ENCODE measurements at regions not wholly inside any gene's neighbourhood (a gene's known extent, or its start where the extent isn't known, plus 50 kb on each side); places are given as distances from the start of the nearest gene placed in this dataset.

DNA sequence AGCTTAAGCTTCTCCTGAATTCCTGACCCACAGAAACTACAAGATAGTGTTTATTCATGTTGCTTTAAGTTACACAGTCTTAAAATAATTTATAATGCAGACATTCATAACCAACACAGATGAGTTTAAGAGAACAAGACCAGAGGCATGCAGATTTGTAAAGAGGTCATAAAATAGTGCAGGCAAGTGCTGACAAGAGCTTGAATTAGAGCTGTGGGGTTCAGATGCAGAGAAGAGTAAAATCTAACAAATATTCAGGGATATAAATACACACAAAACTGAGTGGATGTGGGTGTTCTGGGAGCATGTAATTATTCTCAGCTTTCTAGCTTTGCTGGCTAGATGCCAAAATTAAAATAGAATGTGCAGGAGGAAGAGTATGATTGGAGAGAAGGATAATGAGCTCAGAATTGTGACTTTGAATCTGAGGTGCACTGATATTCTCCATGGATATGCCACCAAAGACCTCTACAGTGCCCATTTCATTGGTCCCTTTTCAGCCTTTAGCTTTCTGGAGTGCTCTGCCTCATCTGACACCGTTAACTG is 291.9 kb upstream of the SGK1 start:
- no peaks in the 10 kb centered on the region for H3K79me2 ChIP-seq (ENCODE audit: control insufficient read depth, insufficient read depth, low read length)
- no peak overlapping the region; the same call in 1 of the 2 replicates for H2AFZ ChIP-seq (ENCODE audit: low read depth, low read length)
- no peaks in the 10 kb centered on the region for H3K27me3 ChIP-seq (ENCODE audit: control insufficient read depth in 2 of 2, insufficient read depth in 2 of 2, low read length in 2 of 2)
- H3K27ac ChIP-seq (ENCODE audit: extremely low read depth, low read depth, low read length), result no peak overlapping the region
- FAIRE-seq (no peak), ATAC-seq (no peak), DNase-seq (ENCODE audit: extremely low read depth in 1 of 4, low spot score in 3 of 4) (no peak)
- H3K4me1 ChIP-seq (replicated peaks in 1 of 2; ENCODE audit: control insufficient read depth in 2 of 2, insufficient read depth in 2 of 2, low read length in 2 of 2), result no peaks in the 10 kb centered on the region; a peak in 1 of 5 replicates
- in situ Hi-C loops (cut with MboI), result no loop called here
- no peak overlapping the region for H3K4me2 ChIP-seq (ENCODE audit: insufficient read depth, low read length)
- H3K9ac ChIP-seq (ENCODE audit: insufficient read depth in 1 of 2, low read depth in 2 of 2, low read length in 2 of 2), result no peak overlapping the region
- H3K36me3 ChIP-seq (ENCODE audit: control insufficient read depth, insufficient read depth, low read length), result no peaks in the 10 kb centered on the region
- BruUV-seq (replicated peaks), result no TSS peak
- CTCF ChIA-PET (ENCODE audit: low intra/inter-chr PET ratio), result no interaction called here
- 21% methylated on average over 1 of the region's 1 CpG for WGBS (ENCODE audit: insufficient coverage, low coverage, missing lambda C conversion rate)
- H4K20me1 ChIP-seq (replicated peaks; ENCODE audit: control insufficient read depth, insufficient read depth, low read length), result no peaks in the 10 kb centered on the region
- no peak overlapping the region for H3K4me3 ChIP-seq
- TF ChIP-seq, protein P1, sequence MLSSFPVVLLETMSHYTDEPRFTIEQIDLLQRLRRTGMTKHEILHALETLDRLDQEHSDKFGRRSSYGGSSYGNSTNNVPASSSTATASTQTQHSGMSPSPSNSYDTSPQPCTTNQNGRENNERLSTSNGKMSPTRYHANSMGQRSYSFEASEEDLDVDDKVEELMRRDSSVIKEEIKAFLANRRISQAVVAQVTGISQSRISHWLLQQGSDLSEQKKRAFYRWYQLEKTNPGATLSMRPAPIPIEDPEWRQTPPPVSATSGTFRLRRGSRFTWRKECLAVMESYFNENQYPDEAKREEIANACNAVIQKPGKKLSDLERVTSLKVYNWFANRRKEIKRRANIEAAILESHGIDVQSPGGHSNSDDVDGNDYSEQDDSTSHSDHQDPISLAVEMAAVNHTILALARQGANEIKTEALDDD (IDR thresholded peaks at IDR 0.05), result no peak
- no peak for TF ChIP-seq HLTF (IDR thresholded peaks at IDR 0.05)
- no peak for TF ChIP-seq SMAD4 (CRISPR knock-in tag; conservative IDR thresholded peaks at IDR 0.05)
- TF ChIP-seq TAF15 (IDR thresholded peaks at IDR 0.05; ENCODE audit: low read depth, low read length), result no peak
- TF ChIP-seq PURB (CRISPR knock-in tag; IDR thresholded peaks at IDR 0.05; ENCODE audit: low read depth), result no peak
- TF ChIP-seq, protein P2, sequence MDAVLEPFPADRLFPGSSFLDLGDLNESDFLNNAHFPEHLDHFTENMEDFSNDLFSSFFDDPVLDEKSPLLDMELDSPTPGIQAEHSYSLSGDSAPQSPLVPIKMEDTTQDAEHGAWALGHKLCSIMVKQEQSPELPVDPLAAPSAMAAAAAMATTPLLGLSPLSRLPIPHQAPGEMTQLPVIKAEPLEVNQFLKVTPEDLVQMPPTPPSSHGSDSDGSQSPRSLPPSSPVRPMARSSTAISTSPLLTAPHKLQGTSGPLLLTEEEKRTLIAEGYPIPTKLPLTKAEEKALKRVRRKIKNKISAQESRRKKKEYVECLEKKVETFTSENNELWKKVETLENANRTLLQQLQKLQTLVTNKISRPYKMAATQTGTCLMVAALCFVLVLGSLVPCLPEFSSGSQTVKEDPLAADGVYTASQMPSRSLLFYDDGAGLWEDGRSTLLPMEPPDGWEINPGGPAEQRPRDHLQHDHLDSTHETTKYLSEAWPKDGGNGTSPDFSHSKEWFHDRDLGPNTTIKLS (IDR thresholded peaks at IDR 0.05; ENCODE audit: borderline replicate concordance, low read depth), result no peak
- no peak for TF ChIP-seq JUNB (CRISPR knock-in tag; conservative IDR thresholded peaks at IDR 0.05)
- no peak for TF ChIP-seq ZNF830 (CRISPR knock-in tag; IDR thresholded peaks at IDR 0.05)
- peak; percentile 92 for TF ChIP-seq NFIC (IDR thresholded peaks at IDR 0.05)
- TF ChIP-seq NFIX (CRISPR knock-in tag; IDR thresholded peaks at IDR 0.05; ENCODE audit: low read depth), result peak; percentile 86
- POLR2A ChIA-PET, result interaction anchor here (0.9 to 1.5 kb wide), 2 partner anchors 12 to 436 kb away, joined by 3 to 4 read pairs; no protein-coding TSS in a partner anchor
- no peaks in the 10 kb centered on the region for H3K9me1 ChIP-seq (ENCODE audit: control insufficient read depth, insufficient read depth, low read length)
- intact Hi-C loops (cut with micrococcal nuclease), result no loop called here
- no peaks in the 10 kb centered on the region for H3K9me3 ChIP-seq (replicated peaks; ENCODE audit: control insufficient read depth, insufficient read depth, low read depth, low read length)
